ENCODE measurements at regions not wholly inside any gene's neighbourhood (a gene's known extent, or its start where the extent isn't known, plus 50 kb on each side); places are given as distances from the start of the nearest gene placed in this dataset.

GRCh38 chr5:125100342-125100741 lies 353.9 kb upstream of the ZNF608 start:
- TF ChIP-seq CTCF (IDR thresholded peaks at IDR 0.05) (no peak), POLR2A (IDR thresholded peaks at IDR 0.05) (no peak)

Data from lower leg skin (tissue), 3 donors.